Subcutaneous abdominal adipose tissue (tissue), 5 donors: ENCODE measurements at regions not wholly inside any gene's neighbourhood (a gene's known extent, or its start where the extent isn't known, plus 50 kb on each side); places are given as distances from the start of the nearest gene placed in this dataset.

Experiments used
- H3K27ac ChIP-seq: one replicate; pipeline ENCODE4 v1.7.0; 2013; ENCODE audit warnings: low read depth, mild to moderate bottlenecking, inconsistent platforms, low read length, moderate library complexity
- H3K27me3 ChIP-seq, 5 donors: one replicate each; pipeline ENCODE4 v1.7.0; 2013; ENCODE audit warnings: low read length in 5 of 5, inconsistent platforms in 1 of 5; ENCODE audit not compliant: control insufficient read depth in 5 of 5, insufficient read depth in 4 of 5
- H3K36me3 ChIP-seq, 5 donors: one replicate each; pipeline ENCODE4 v1.7.0; 2013; ENCODE audit warnings: low read length in 5 of 5; ENCODE audit not compliant: control insufficient read depth in 5 of 5, insufficient read depth in 5 of 5
- H3K4me1 ChIP-seq, 5 donors: one replicate each; pipeline ENCODE4 v1.7.0; 2013; ENCODE audit warnings: low read length in 5 of 5, mild to moderate bottlenecking in 3 of 5, moderate library complexity in 1 of 5; ENCODE audit not compliant: control insufficient read depth in 5 of 5, insufficient read depth in 5 of 5
- H3K4me3 ChIP-seq, 5 donors: one replicate each; pipeline ENCODE4 v1.7.0; 2013; ENCODE audit warnings: low read length in 5 of 5, low read depth in 1 of 5
- H3K9ac ChIP-seq, 5 donors: one replicate each; pipeline ENCODE4 v1.7.0; 2013; ENCODE audit warnings: low read length in 5 of 5, mild to moderate bottlenecking in 4 of 5, moderate library complexity in 3 of 5
- H3K9me3 ChIP-seq, 5 donors: one replicate each; pipeline ENCODE4 v1.7.0; 2013; ENCODE audit warnings: low read length in 5 of 5; ENCODE audit not compliant: control insufficient read depth in 5 of 5
- donor health status: healthy.
- donor health status: healthy.
- donor health status: healthy.
- donor health status: healthy.
- donor health status: healthy.

- no peaks in the 10 kb centered on the region for H3K9me3 ChIP-seq
- no peak overlapping the region for H3K4me3 ChIP-seq
- H3K36me3 ChIP-seq, result no peaks in the 10 kb centered on the region
- H3K27ac ChIP-seq, result no peak overlapping the region
- H3K4me1 ChIP-seq, result no peaks in the 10 kb centered on the region
- H3K27me3 ChIP-seq, result no peaks in the 10 kb centered on the region
- no peak overlapping the region for H3K9ac ChIP-seq
Measured at GRCh38 chr12:71303199-71303598, 136.4 kb upstream of the LGR5 start.

- Histone ChIP-seq H3K4me3 (no peak overlapping the region), H3K27ac (no peak overlapping the region), H3K9ac (no peak overlapping the region), H3K27me3 (no peaks in the 10 kb centered on the region), H3K36me3 (no peaks in the 10 kb centered on the region), H3K9me3 (no peaks in the 10 kb centered on the region), H3K4me1 (peaks cover 0 to 5% (median 0%) of the 10 kb centered on the region in 5 donors)
Measured at GRCh38 chr12:71300772-71301675, 138.6 kb upstream of the LGR5 start.

- H3K27me3 ChIP-seq, result no peaks in the 10 kb centered on the region
- no peaks in the 10 kb centered on the region for H3K36me3 ChIP-seq
- H3K9me3 ChIP-seq, result no peaks in the 10 kb centered on the region
- no peak overlapping the region for H3K9ac ChIP-seq
- H3K4me1 ChIP-seq, result peaks cover 0 to 5% (median 0%) of the 10 kb centered on the region in 5 donors
- H3K4me3 ChIP-seq, result no peak overlapping the region
- no peak overlapping the region for H3K27ac ChIP-seq
Measured at GRCh38 chr12:71299541-71300376, 139.8 kb upstream of the LGR5 start.

GRCh38 chr12:71297930-71298329 is 140.1 kb upstream of the TSPAN8 start:
- Histone ChIP-seq H3K36me3 (no peaks in the 10 kb centered on the region), H3K9me3 (no peaks in the 10 kb centered on the region), H3K27ac (no peak overlapping the region), H3K4me1 (peaks cover 0 to 5% (median 0%) of the 10 kb centered on the region in 5 donors), H3K9ac (no peak overlapping the region), H3K27me3 (no peaks in the 10 kb centered on the region), H3K4me3 (no peak overlapping the region)

GRCh38 chr12:71295953-71296352 is 138.2 kb upstream of the TSPAN8 start:
- no peak overlapping the region for H3K27ac ChIP-seq
- no peaks in the 10 kb centered on the region for H3K36me3 ChIP-seq
- H3K4me3 ChIP-seq, result no peak overlapping the region
- peaks cover 0 to 3% (median 0%) of the 10 kb centered on the region in 5 donors for H3K9me3 ChIP-seq
- H3K4me1 ChIP-seq, result peaks cover 0 to 5% (median 0%) of the 10 kb centered on the region in 5 donors
- H3K9ac ChIP-seq, result no peak overlapping the region
- H3K27me3 ChIP-seq, result no peaks in the 10 kb centered on the region

GRCh38 chr12:71291746-71292145 is 133.9 kb upstream of the TSPAN8 start:
- H3K36me3 ChIP-seq, result no peaks in the 10 kb centered on the region
- no peak overlapping the region for H3K27ac ChIP-seq
- H3K4me1 ChIP-seq, result peaks cover 0 to 4% (median 0%) of the 10 kb centered on the region in 5 donors
- no peaks in the 10 kb centered on the region for H3K27me3 ChIP-seq
- H3K4me3 ChIP-seq, result no peak overlapping the region
- no peak overlapping the region for H3K9ac ChIP-seq
- peaks cover 0 to 3% (median 0%) of the 10 kb centered on the region in 5 donors for H3K9me3 ChIP-seq

GRCh38 chr12:71283883-71284282 is 126.1 kb upstream of the TSPAN8 start:
- H3K9ac ChIP-seq, result no peak overlapping the region
- H3K27me3 ChIP-seq, result no peaks in the 10 kb centered on the region
- H3K36me3 ChIP-seq, result no peaks in the 10 kb centered on the region
- H3K9me3 ChIP-seq, result peaks cover 0 to 3% (median 0%) of the 10 kb centered on the region in 5 donors
- no peaks in the 10 kb centered on the region for H3K4me1 ChIP-seq
- no peak overlapping the region for H3K4me3 ChIP-seq
- H3K27ac ChIP-seq, result no peak overlapping the region

GRCh38 chr12:71282925-71283324 is 125.1 kb upstream of the TSPAN8 start:
- H3K36me3 ChIP-seq, result no peaks in the 10 kb centered on the region

GRCh38 chr12:71282020-71282419 is 124.2 kb upstream of the TSPAN8 start:
- Histone ChIP-seq H3K9ac (no peak overlapping the region), H3K36me3 (no peaks in the 10 kb centered on the region), H3K4me3 (no peak overlapping the region), H3K9me3 (peaks cover 0 to 3% (median 0%) of the 10 kb centered on the region in 5 donors), H3K4me1 (no peaks in the 10 kb centered on the region), H3K27ac (no peak overlapping the region), H3K27me3 (no peaks in the 10 kb centered on the region)

More at GRCh38 chr12:71282925-71283324, 125.1 kb upstream of the TSPAN8 start:
- Histone ChIP-seq H3K9me3 (peaks cover 0 to 3% (median 0%) of the 10 kb centered on the region in 5 donors), H3K27ac (no peak overlapping the region), H3K4me3 (no peak overlapping the region), H3K9ac (no peak overlapping the region), H3K4me1 (no peaks in the 10 kb centered on the region), H3K27me3 (no peaks in the 10 kb centered on the region)

GRCh38 chr12:71281425-71281824 is 123.6 kb upstream of the TSPAN8 start:
- Histone ChIP-seq H3K27ac (no peak overlapping the region), H3K9me3 (peaks cover 0 to 3% (median 0%) of the 10 kb centered on the region in 5 donors), H3K36me3 (no peaks in the 10 kb centered on the region), H3K4me3 (no peak overlapping the region), H3K27me3 (no peaks in the 10 kb centered on the region), H3K4me1 (peaks cover 0 to 3% (median 0%) of the 10 kb centered on the region in 5 donors), H3K9ac (no peak overlapping the region)
